IPS DF 4.7 (cell line): ENCODE measurements at regions not wholly inside any gene's neighbourhood (a gene's known extent, or its start where the extent isn't known, plus 50 kb on each side); places are given as distances from the start of the nearest gene placed in this dataset.

Experiments
- DNase-seq: peaks from one replicate; pipeline ENCODE4 v3.0.0-alpha.2; 2013; ENCODE audit warnings: low spot score; ENCODE audit errors: extremely low read depth

- no peak for DNase-seq
Observed at GRCh38 chr5:10173716-10174115, 76.0 kb downstream of the ATPSCKMT start.

- no peak for DNase-seq
Observed at GRCh38 chr5:10172247-10172646, 77.4 kb downstream of the ATPSCKMT start.

- DNase-seq = no peak
Observed at GRCh38 chr5:10169359-10169758, 80.3 kb downstream of the ATPSCKMT start.

GRCh38 chr5:10168254-10168653 is 81.4 kb downstream of the ATPSCKMT start:
- DNase-seq = no peak

- DNase-seq = no peak
Observed at GRCh38 chr5:10167806-10168205, 81.9 kb downstream of the ATPSCKMT start.

GRCh38 chr5:10166392-10166791 is 83.3 kb downstream of the ATPSCKMT start:
- DNase-seq = no peak

GRCh38 chr5:10162468-10162867 is 87.2 kb downstream of the ATPSCKMT start:
- DNase-seq = no peak

GRCh38 chr5:10161778-10162177 is 87.9 kb downstream of the ATPSCKMT start:
- DNase-seq = no peak

GRCh38 chr5:10160241-10160640 is 89.4 kb downstream of the ATPSCKMT start:
- no peak for DNase-seq

- no peak for DNase-seq
Observed at GRCh38 chr5:10158886-10159285, 90.8 kb downstream of the ATPSCKMT start.

GRCh38 chr5:10157085-10157669 is 92.5 kb downstream of the ATPSCKMT start:
- peak; percentile 44 for DNase-seq

GRCh38 chr5:10155897-10156667 is 93.6 kb downstream of the ATPSCKMT start:
- no peak for DNase-seq

GRCh38 chr5:10153808-10154537 is 95.7 kb downstream of the ATPSCKMT start:
- no peak for DNase-seq

GRCh38 chr5:10153394-10153793 is 96.3 kb downstream of the ATPSCKMT start:
- DNase-seq = no peak

- DNase-seq = no peak
Observed at GRCh38 chr5:10151656-10152055, 98.0 kb downstream of the ATPSCKMT start.

- DNase-seq = no peak
Observed at GRCh38 chr5:10149911-10150310, 99.8 kb downstream of the ATPSCKMT start.

GRCh38 chr5:10145923-10146401 is 103.7 kb downstream of the ATPSCKMT start:
- DNase-seq = no peak

- no peak for DNase-seq
Observed at GRCh38 chr5:10144040-10144439, 105.6 kb downstream of the ATPSCKMT start.

- DNase-seq = no peak
Observed at GRCh38 chr5:10140195-10140973, 109.3 kb downstream of the ATPSCKMT start.

- no peak for DNase-seq
Observed at GRCh38 chr5:10138395-10139057, 111.2 kb downstream of the ATPSCKMT start.

GRCh38 chr5:10133830-10134229 is 115.9 kb downstream of the ATPSCKMT start:
- DNase-seq = no peak
